HepG2 (cell line): ENCODE measurements at regions not wholly inside any gene's neighbourhood (a gene's known extent, or its start where the extent isn't known, plus 50 kb on each side); places are given as distances from the start of the nearest gene placed in this dataset.
"Not testable (repeated sequence)": the region's sequence is repeated elsewhere in the genome, so short reads cannot be mapped to it uniquely, and the experiment has no call there.

Experiments used
- ATAC-seq: fragments of 200-7000 bp; cut with Tn5 transposase; 3 replicates; pipeline ENCODE4 v1.9.1; 2020; ENCODE audit warnings: mild to moderate bottlenecking, moderate library complexity
- BruUV-seq: library from RNA; stranded (reverse); fragments of 400-500 nt; replicated peaks from 2 replicates; lab custom pipeline; 2021; lab: Mats Ljungman, UMichigan
- CTCF ChIA-PET: fragments of 300-600 bp; formaldehyde crosslinking; extraction: SDS; loops from one replicate; lab custom pipeline; 2021; ENCODE audit warnings: low total read pairs, inconsistent platforms, low intra/inter-chr PET ratio; lab: Yijun Ruan, JAX
- POLR2A ChIA-PET: fragments of 350-600 bp; sonication (Branson Sonifier 250); formaldehyde crosslinking; loops from one replicate; lab custom pipeline; 2020; ENCODE audit warnings: antibody characterized with exemption, inconsistent platforms; lab: Yijun Ruan, JAX
- DNase-seq: peaks from one replicate; pipeline ENCODE4 v3.0.0-alpha.2; 2015; ENCODE audit warnings: low spot score
- FAIRE-seq: peaks from 3 replicates; lab custom pipeline; 2011; peaks lifted over from hg19 to GRCh38; lab: Jason Lieb, UNC
- H2AFZ ChIP-seq: one replicate; pipeline ENCODE4 v1.6.1; 2011; ENCODE audit warnings: low read length, inconsistent platforms
- H3K27ac ChIP-seq: fragments of 300-600 bp; 3 replicates; pipeline ENCODE4 v1.8.0; 2011; ENCODE audit warnings: mixed run types, mild to moderate bottlenecking, mixed read lengths, low read length, inconsistent platforms; ENCODE audit not compliant: insufficient read depth; ENCODE audit errors: extremely low read length
- H3K27me3 ChIP-seq, 2 experiments: fragments of 200-600 bp in 1 of 2; 2 replicates in 1 of 2; 3 replicates in 1 of 2; pipeline versions ENCODE4 v1.6.0 to v1.8.0; 2011; ENCODE audit warnings: low read length in 2 of 2, mild to moderate bottlenecking in 2 of 2, moderate library complexity in 2 of 2, inconsistent platforms in 1 of 2; ENCODE audit not compliant: insufficient read depth in 2 of 2, control insufficient read depth in 1 of 2
- H3K36me3 ChIP-seq, 2 experiments: fragments of 200-600 bp in 1 of 2; replicated peaks in 1 of 2; 2 replicates in 1 of 2; 3 replicates in 1 of 2; pipeline versions ENCODE4 v1.5.1 to v1.8.0; 2011; ENCODE audit warnings: low read length in 2 of 2, inconsistent platforms in 1 of 2; ENCODE audit not compliant: insufficient read depth in 2 of 2, control insufficient read depth in 1 of 2
- H3K4me1 ChIP-seq: 2 replicates; pipeline ENCODE4 v1.5.1; 2012; ENCODE audit warnings: low read length, inconsistent platforms; ENCODE audit not compliant: insufficient read depth
- H3K4me2 ChIP-seq: 2 replicates; pipeline ENCODE4 v1.6.0; 2011; ENCODE audit warnings: low read depth, low read length, inconsistent platforms
- H3K4me3 ChIP-seq, 3 experiments: fragments of 200-600 bp in 1 of 3; sonication (generic), shearing (Covaris generic) in 1 of 3; replicated peaks in 1 of 3; 2 replicates each; pipeline ENCODE4 v1.5.1; 2011 to 2016; ENCODE audit warnings: low read length in 3 of 3, inconsistent platforms in 2 of 3, low read depth in 2 of 3, mild to moderate bottlenecking in 2 of 3, control low read depth in 1 of 3, mixed read lengths in 1 of 3; ENCODE audit not compliant: insufficient read depth in 1 of 3
- H3K79me2 ChIP-seq: one replicate; pipeline ENCODE4 v1.6.1; 2011; ENCODE audit warnings: low read length, inconsistent platforms; ENCODE audit not compliant: insufficient read depth
- H3K9ac ChIP-seq: 2 replicates; pipeline ENCODE4 v1.6.0; 2011; ENCODE audit warnings: mild to moderate bottlenecking, low read depth, low read length, inconsistent platforms; ENCODE audit not compliant: insufficient read depth
- H3K9me3 ChIP-seq: 2 replicates; pipeline ENCODE4 v1.5.1; 2012; ENCODE audit warnings: mild to moderate bottlenecking, low read length
- H4K20me1 ChIP-seq: 2 replicates; pipeline ENCODE4 v1.6.0; 2011; ENCODE audit warnings: inconsistent platforms, mild to moderate bottlenecking, low read length, moderate library complexity; ENCODE audit not compliant: insufficient read depth
- ATF7 ChIP-seq, 2 experiments: fragments of 450-650 bp in 1 of 2; sonication (generic) in 1 of 2; formaldehyde crosslinking in 1 of 2; IDR thresholded peaks; 2 replicates each; pipeline versions ENCODE4 v1.4.0 to v1.6.1; 2016 to 2020; ENCODE audit warnings: antibody characterized with exemption in 1 of 2, mild to moderate bottlenecking in 1 of 2, missing genetic modification reagents in 1 of 2
- CENPBD1 ChIP-seq: sonication (generic); formaldehyde crosslinking; IDR thresholded peaks from 2 replicates; pipeline ENCODE4 v1.8.0; 2022; ENCODE audit warnings: missing genetic modification reagents, low read depth, mild to moderate bottlenecking, borderline replicate concordance
- DNMT1 ChIP-seq: sonication (generic); formaldehyde crosslinking; IDR thresholded peaks from 2 replicates; pipeline ENCODE4 v1.5.1; 2020; ENCODE audit warnings: mild to moderate bottlenecking, missing genetic modification reagents
- FOXJ3 ChIP-seq: sonication (generic); formaldehyde crosslinking; IDR thresholded peaks from 2 replicates; pipeline ENCODE4 v1.4.0; 2020; ENCODE audit warnings: missing genetic modification reagents, mild to moderate bottlenecking, borderline replicate concordance
- FOXP4 ChIP-seq: sonication (generic); formaldehyde crosslinking; IDR thresholded peaks from 2 replicates; pipeline ENCODE4 v1.4.0; 2020; ENCODE audit warnings: missing genetic modification reagents
- NAIF1 ChIP-seq: sonication (generic); formaldehyde crosslinking; IDR thresholded peaks from 2 replicates; pipeline ENCODE4 v1.5.0; 2020; ENCODE audit warnings: mild to moderate bottlenecking, missing genetic modification reagents, borderline replicate concordance
- NPAS2 ChIP-seq: sonication (generic); formaldehyde crosslinking; IDR thresholded peaks from 2 replicates; pipeline ENCODE4 v1.8.0; 2022; ENCODE audit warnings: mild to moderate bottlenecking, missing genetic modification reagents, borderline replicate concordance
- NR2F6 ChIP-seq, 2 experiments: IDR thresholded peaks; 2 replicates each; pipeline ENCODE4 v1.6.1; 2016; ENCODE audit warnings: antibody characterized with exemption in 1 of 2, mild to moderate bottlenecking in 1 of 2
- PHF20 ChIP-seq: sonication (generic); formaldehyde crosslinking; IDR thresholded peaks from 2 replicates; pipeline ENCODE4 v1.5.0; 2020; ENCODE audit warnings: mild to moderate bottlenecking, missing genetic modification reagents
- REXO4 ChIP-seq: sonication (generic); formaldehyde crosslinking; IDR thresholded peaks from 2 replicates; pipeline ENCODE4 v1.8.0; 2022; ENCODE audit warnings: missing genetic modification reagents, mild to moderate bottlenecking, borderline replicate concordance
- RNF2 ChIP-seq: fragments of 450-650 bp; conservative IDR thresholded peaks from 2 replicates; pipeline ENCODE4 v1.6.1; 2016; ENCODE audit warnings: low read depth
- RNF219 ChIP-seq: sonication (generic); formaldehyde crosslinking; IDR thresholded peaks from 2 replicates; pipeline ENCODE4 v1.5.0; 2020; ENCODE audit warnings: mild to moderate bottlenecking, missing genetic modification reagents
- ZNF138 ChIP-seq: sonication (generic); formaldehyde crosslinking; IDR thresholded peaks from 2 replicates; pipeline ENCODE4 v1.5.0; 2020; ENCODE audit warnings: mild to moderate bottlenecking, low read depth, missing genetic modification reagents
- ZNF777 ChIP-seq: sonication (generic); formaldehyde crosslinking; IDR thresholded peaks from 2 replicates; pipeline ENCODE4 v1.4.0; 2020; ENCODE audit warnings: missing genetic modification reagents
- WGBS: methylation state at CpG from one replicate; pipeline ENCODE4 v1.1.6; 2017; ENCODE audit warnings: low lambda C conversion rate; 5-methylcytosine and 5-hydroxymethylcytosine counted together
- in situ Hi-C: cut with HindIII; loops from 2 replicates; pipeline ENCODE4 v1.10.0; 2017; ENCODE audit warnings: low pct_unique_long_range_greater_than_20kb; ENCODE audit not compliant: extremely low pct_ligation_motif_present
- intact Hi-C: fragments of 100-400 bp; cut with micrococcal nuclease; formaldehyde crosslinking; loops from one replicate; pipeline ENCODE4 v1.10.0; 2022; ENCODE audit not compliant: unreplicated experiment

- POLR2A ChIA-PET; ATAC-seq; H3K79me2 ChIP-seq; H3K4me3 ChIP-seq; H3K27me3 ChIP-seq; intact Hi-C loops; H3K9ac ChIP-seq; H2AFZ ChIP-seq; in situ Hi-C loops; H4K20me1 ChIP-seq; H3K4me1 ChIP-seq; H3K36me3 ChIP-seq; CTCF ChIA-PET; H3K4me2 ChIP-seq; DNase-seq; BruUV-seq; H3K27ac ChIP-seq; FAIRE-seq; TF ChIP-seq ATF7 (CRISPR knock-in tag; IDR thresholded peaks at IDR 0.05): not testable (repeated sequence)
- peak; percentile 58 for TF ChIP-seq ATF7 (IDR thresholded peaks at IDR 0.05)
- peaks cover 13% of the 10 kb centered on the region for H3K9me3 ChIP-seq
- WGBS, result 5% methylated on average over 3 of the region's 3 CpGs
Measured at GRCh38 chr12:127140864-127141484, 1126.0 kb upstream of the TMEM132C start.

DNA sequence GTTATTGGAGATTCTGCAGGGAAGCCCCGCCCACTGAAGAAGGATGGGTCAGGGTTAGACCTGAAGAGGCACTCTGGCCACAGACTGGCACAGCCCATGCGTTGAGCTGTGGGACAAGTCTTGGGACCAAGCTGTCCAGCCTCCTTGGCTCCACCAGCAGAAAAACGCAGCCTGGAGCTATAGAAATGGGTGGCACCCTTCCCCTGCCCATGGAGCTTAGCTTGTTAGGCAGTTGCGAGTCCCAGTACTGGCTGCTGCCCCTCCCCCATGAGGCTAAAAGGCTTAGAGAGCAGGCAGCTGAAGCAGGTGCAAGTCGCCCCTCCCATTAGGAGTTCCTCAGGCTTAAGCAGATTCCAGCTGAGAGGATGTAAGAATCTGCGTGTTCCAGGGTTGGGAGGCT lies 1124.0 kb upstream of the TMEM132C start:
- intact Hi-C loops, result no loop called here
- CTCF ChIA-PET, result no interaction called here
- Histone ChIP-seq H3K27ac (no peak overlapping the region), H3K4me2 (no peak overlapping the region), H3K79me2 (no peaks in the 10 kb centered on the region), H3K9ac (no peak overlapping the region), H3K4me1 (no peaks in the 10 kb centered on the region), H3K9me3 (peaks cover 16% of the 10 kb centered on the region), H3K36me3 (no peaks in the 10 kb centered on the region), H2AFZ (no peak overlapping the region), H3K27me3 (no peaks in the 10 kb centered on the region), H3K4me3 (no peak overlapping the region), H4K20me1 (no peaks in the 10 kb centered on the region)
- POLR2A ChIA-PET, result no interaction called here
- FAIRE-seq, result no peak
- no peak for ATAC-seq
- BruUV-seq, result no TSS peak
- no peak for DNase-seq
- in situ Hi-C loops, result no loop called here
- 21% methylated on average over 4 of the region's 6 CpGs for WGBS
- TF ChIP-seq DNMT1 (CRISPR knock-in tag) (no peak), RNF219 (CRISPR knock-in tag) (no peak), PHF20 (CRISPR knock-in tag) (no peak), FOXJ3 (CRISPR knock-in tag) (no peak), CENPBD1 (CRISPR knock-in tag) (no peak), NAIF1 (no peak), FOXP4 (no peak), REXO4 (CRISPR knock-in tag) (no peak), RNF2 (no peak), ZNF777 (CRISPR knock-in tag) (no peak), NPAS2 (CRISPR knock-in tag) (no peak), NR2F6 (IDR thresholded peaks at IDR 0.05) (no peak), NR2F6 (CRISPR knock-in tag; IDR thresholded peaks at IDR 0.05) (no peak), ZNF138 (CRISPR knock-in tag) (no peak)
